Stimulated activated CD8-positive, alpha-beta memory T cell treated with anti-CD3 and anti-CD28 coated beads, Interleukin-4, amount 100 ng/mL, for 1 hour (primary cell): ENCODE measurements at regions not wholly inside any gene's neighbourhood (a gene's known extent, or its start where the extent isn't known, plus 50 kb on each side); places are given as distances from the start of the nearest gene placed in this dataset.
A peak's percentile ranks its signal among the peaks of the same experiment; 100 is the strongest.

Experiments
- DNase-seq, 2 donors: peaks; one replicate each; pipeline ENCODE4 v3.0.0-alpha.2; 2020; ENCODE audit warnings: low read depth in 2 of 2, low spot score in 1 of 2

GRCh38 chr7:155201325-155202087 lies 96.2 kb upstream of the INSIG1 start:
- no peak for DNase-seq

GRCh38 chr7:155202106-155202871 lies 95.4 kb upstream of the INSIG1 start:
- DNase-seq = no peak

GRCh38 chr7:155203059-155203881 lies 94.4 kb upstream of the INSIG1 start:
- DNase-seq = no peak

- no peak for DNase-seq
Measured at GRCh38 chr7:155203882-155204691, 93.6 kb upstream of the INSIG1 start.

- DNase-seq = no peak
Measured at GRCh38 chr7:155204744-155205367, 92.8 kb upstream of the INSIG1 start.

GRCh38 chr7:155205368-155206317 lies 92.0 kb upstream of the INSIG1 start:
- peak; percentile 59 to 75 for DNase-seq

- peak in 1 of 2 donors; percentile 21 for DNase-seq
Measured at GRCh38 chr7:155206318-155207020, 91.2 kb upstream of the INSIG1 start.

- DNase-seq = no peak
Measured at GRCh38 chr7:155207326-155208002, 90.2 kb upstream of the INSIG1 start.

- DNase-seq = no peak
Measured at GRCh38 chr7:155208681-155209477, 88.8 kb upstream of the INSIG1 start.

GRCh38 chr7:155209478-155210319 lies 88.0 kb upstream of the INSIG1 start:
- DNase-seq = no peak

- DNase-seq = no peak
Measured at GRCh38 chr7:155210356-155210755, 87.3 kb upstream of the INSIG1 start.

- no peak for DNase-seq
Measured at GRCh38 chr7:155211173-155211572, 86.5 kb upstream of the INSIG1 start.

GRCh38 chr7:155211761-155212160 lies 85.9 kb upstream of the INSIG1 start:
- no peak for DNase-seq

GRCh38 chr7:155212301-155213015 lies 85.2 kb upstream of the INSIG1 start:
- no peak for DNase-seq

GRCh38 chr7:155213385-155213784 lies 84.3 kb upstream of the INSIG1 start:
- DNase-seq = no peak
